ENCODE measurements at regions not wholly inside any gene's neighbourhood (a gene's known extent, or its start where the extent isn't known, plus 50 kb on each side); places are given as distances from the start of the nearest gene placed in this dataset.

GRCh38 chr1:104787866-104788510 is 1038.3 kb downstream of the AMY1C start:
- no peak overlapping the region for H3K27ac Mint-ChIP-seq (ENCODE audit: low read depth)
- H3K27me3 Mint-ChIP-seq, result no peaks in the 10 kb centered on the region
- no peak for ATAC-seq (replicated peaks; ENCODE audit: extremely low read depth, poor library complexity, severe bottlenecking)
- H3K4me1 Mint-ChIP-seq, result no peaks in the 10 kb centered on the region
- H3K4me3 Mint-ChIP-seq, result no peak overlapping the region
- peaks cover 10% of the 10 kb centered on the region for H3K9me3 Mint-ChIP-seq
- no peak for DNase-seq (ENCODE audit: low spot score in 2 of 2)
- no peaks in the 10 kb centered on the region for H3K36me3 Mint-ChIP-seq (ENCODE audit: insufficient read depth)

GRCh38 chr1:104791030-104791429 is 1041.3 kb downstream of the AMY1C start:
- Mint-ChIP-seq H3K27ac (ENCODE audit: low read depth) (no peak overlapping the region), H3K4me1 (no peaks in the 10 kb centered on the region), H3K9me3 (peaks cover 10% of the 10 kb centered on the region), H3K4me3 (no peak overlapping the region), H3K27me3 (no peaks in the 10 kb centered on the region), H3K36me3 (ENCODE audit: insufficient read depth) (no peaks in the 10 kb centered on the region)
- DNase-seq (ENCODE audit: low spot score in 2 of 2) (no peak), ATAC-seq (replicated peaks; ENCODE audit: extremely low read depth, poor library complexity, severe bottlenecking) (no peak)

- Mint-ChIP-seq H3K36me3 (ENCODE audit: insufficient read depth) (no peaks in the 10 kb centered on the region), H3K27ac (ENCODE audit: low read depth) (no peak overlapping the region), H3K9me3 (peaks cover 6% of the 10 kb centered on the region), H3K4me1 (no peaks in the 10 kb centered on the region), H3K27me3 (no peaks in the 10 kb centered on the region), H3K4me3 (no peak overlapping the region)
- no peak for DNase-seq (ENCODE audit: low spot score in 2 of 2)
- no peak for ATAC-seq (replicated peaks; ENCODE audit: extremely low read depth, poor library complexity, severe bottlenecking)
Observed at GRCh38 chr1:104794035-104794434, 1044.3 kb downstream of the AMY1C start.

- Mint-ChIP-seq H3K9me3 (peaks cover 21% of the 10 kb centered on the region), H3K27me3 (no peaks in the 10 kb centered on the region), H3K27ac (ENCODE audit: low read depth) (no peak overlapping the region), H3K4me1 (no peaks in the 10 kb centered on the region), H3K36me3 (ENCODE audit: insufficient read depth) (no peaks in the 10 kb centered on the region), H3K4me3 (no peak overlapping the region)
- ATAC-seq (replicated peaks; ENCODE audit: extremely low read depth, poor library complexity, severe bottlenecking) (no peak), DNase-seq (ENCODE audit: low spot score in 2 of 2) (no peak)
Observed at GRCh38 chr1:104795931-104796330, 1046.2 kb downstream of the AMY1C start.

- no peaks in the 10 kb centered on the region for H3K4me1 Mint-ChIP-seq
- ATAC-seq (replicated peaks; ENCODE audit: extremely low read depth, poor library complexity, severe bottlenecking) (no peak), DNase-seq (ENCODE audit: low spot score in 2 of 2) (no peak)
- no peak overlapping the region for H3K27ac Mint-ChIP-seq (ENCODE audit: low read depth)
- H3K9me3 Mint-ChIP-seq, result peaks cover 21% of the 10 kb centered on the region
- H3K4me3 Mint-ChIP-seq, result no peak overlapping the region
- H3K27me3 Mint-ChIP-seq, result no peaks in the 10 kb centered on the region
- H3K36me3 Mint-ChIP-seq (ENCODE audit: insufficient read depth), result no peaks in the 10 kb centered on the region
Observed at GRCh38 chr1:104797982-104798381, 1048.3 kb downstream of the AMY1C start.

GRCh38 chr1:104801344-104801743 is 1051.6 kb downstream of the AMY1C start:
- ATAC-seq (replicated peaks; ENCODE audit: extremely low read depth, poor library complexity, severe bottlenecking) (no peak), DNase-seq (ENCODE audit: low spot score in 2 of 2) (no peak)
- Mint-ChIP-seq H3K4me3 (no peak overlapping the region), H3K27me3 (no peaks in the 10 kb centered on the region), H3K9me3 (peaks cover 16% of the 10 kb centered on the region), H3K4me1 (no peaks in the 10 kb centered on the region), H3K36me3 (ENCODE audit: insufficient read depth) (no peaks in the 10 kb centered on the region), H3K27ac (ENCODE audit: low read depth) (no peak overlapping the region)

- H3K9me3 Mint-ChIP-seq, result peaks cover 14% of the 10 kb centered on the region
- no peak overlapping the region for H3K27ac Mint-ChIP-seq (ENCODE audit: low read depth)
- H3K4me3 Mint-ChIP-seq, result no peak overlapping the region
- no peaks in the 10 kb centered on the region for H3K36me3 Mint-ChIP-seq (ENCODE audit: insufficient read depth)
- no peaks in the 10 kb centered on the region for H3K4me1 Mint-ChIP-seq
- no peak for ATAC-seq (replicated peaks; ENCODE audit: extremely low read depth, poor library complexity, severe bottlenecking)
- no peak for DNase-seq (ENCODE audit: low spot score in 2 of 2)
- no peaks in the 10 kb centered on the region for H3K27me3 Mint-ChIP-seq
Observed at GRCh38 chr1:104804147-104804546, 1054.4 kb downstream of the AMY1C start.

- Mint-ChIP-seq H3K36me3 (ENCODE audit: insufficient read depth) (no peaks in the 10 kb centered on the region), H3K27ac (ENCODE audit: low read depth) (no peak overlapping the region), H3K4me3 (no peak overlapping the region), H3K27me3 (no peaks in the 10 kb centered on the region), H3K9me3 (no peaks in the 10 kb centered on the region), H3K4me1 (no peaks in the 10 kb centered on the region)
- no peak for ATAC-seq (replicated peaks; ENCODE audit: extremely low read depth, poor library complexity, severe bottlenecking)
- DNase-seq (ENCODE audit: low spot score in 2 of 2), result no peak
Observed at GRCh38 chr1:104807590-104807989, 1057.9 kb downstream of the AMY1C start.

- Mint-ChIP-seq H3K9me3 (peaks cover 6% of the 10 kb centered on the region), H3K4me3 (no peak overlapping the region), H3K36me3 (ENCODE audit: insufficient read depth) (peaks cover 1% of the 10 kb centered on the region), H3K4me1 (no peaks in the 10 kb centered on the region), H3K27ac (ENCODE audit: low read depth) (no peak overlapping the region), H3K27me3 (no peaks in the 10 kb centered on the region)
- DNase-seq (ENCODE audit: low spot score in 2 of 2) (no peak), ATAC-seq (replicated peaks; ENCODE audit: extremely low read depth, poor library complexity, severe bottlenecking) (no peak)
Observed at GRCh38 chr1:104825401-104825800, 1075.7 kb downstream of the AMY1C start.

GRCh38 chr1:104830534-104830933 is 1080.8 kb downstream of the AMY1C start:
- Mint-ChIP-seq H3K4me1 (no peaks in the 10 kb centered on the region), H3K9me3 (peaks cover 33% of the 10 kb centered on the region), H3K4me3 (no peak overlapping the region), H3K36me3 (ENCODE audit: insufficient read depth) (no peaks in the 10 kb centered on the region), H3K27me3 (no peaks in the 10 kb centered on the region), H3K27ac (ENCODE audit: low read depth) (no peak overlapping the region)
- DNase-seq (ENCODE audit: low spot score in 2 of 2) (no peak), ATAC-seq (replicated peaks; ENCODE audit: extremely low read depth, poor library complexity, severe bottlenecking) (no peak)

GRCh38 chr1:104852151-104852550 is 1102.5 kb downstream of the AMY1C start:
- Mint-ChIP-seq H3K4me3 (no peak overlapping the region), H3K36me3 (ENCODE audit: insufficient read depth) (no peaks in the 10 kb centered on the region), H3K27ac (ENCODE audit: low read depth) (no peak overlapping the region), H3K9me3 (peaks cover 5% of the 10 kb centered on the region), H3K4me1 (no peaks in the 10 kb centered on the region), H3K27me3 (no peaks in the 10 kb centered on the region)
- ATAC-seq (replicated peaks; ENCODE audit: extremely low read depth, poor library complexity, severe bottlenecking) (no peak), DNase-seq (ENCODE audit: low spot score in 2 of 2) (no peak)

GRCh38 chr1:104853276-104853675 is 1103.6 kb downstream of the AMY1C start:
- Mint-ChIP-seq H3K4me1 (no peaks in the 10 kb centered on the region), H3K27ac (ENCODE audit: low read depth) (no peak overlapping the region), H3K9me3 (peaks cover 15% of the 10 kb centered on the region), H3K36me3 (ENCODE audit: insufficient read depth) (no peaks in the 10 kb centered on the region), H3K4me3 (no peak overlapping the region), H3K27me3 (no peaks in the 10 kb centered on the region)
- ATAC-seq (replicated peaks; ENCODE audit: extremely low read depth, poor library complexity, severe bottlenecking), result no peak
- DNase-seq (ENCODE audit: low spot score in 2 of 2), result no peak

- Mint-ChIP-seq H3K27me3 (no peaks in the 10 kb centered on the region), H3K4me3 (no peak overlapping the region), H3K4me1 (no peaks in the 10 kb centered on the region), H3K9me3 (peaks cover 21% of the 10 kb centered on the region), H3K27ac (ENCODE audit: low read depth) (no peak overlapping the region), H3K36me3 (ENCODE audit: insufficient read depth) (no peaks in the 10 kb centered on the region)
- DNase-seq (ENCODE audit: low spot score in 2 of 2), result no peak
- ATAC-seq (replicated peaks; ENCODE audit: extremely low read depth, poor library complexity, severe bottlenecking), result no peak
Observed at GRCh38 chr1:104854529-104854928, 1104.8 kb downstream of the AMY1C start.

Measured in central memory CD8-positive, alpha-beta T cell (primary cell).